ENCODE measurements at regions not wholly inside any gene's neighbourhood (a gene's known extent, or its start where the extent isn't known, plus 50 kb on each side); places are given as distances from the start of the nearest gene placed in this dataset.

DNA sequence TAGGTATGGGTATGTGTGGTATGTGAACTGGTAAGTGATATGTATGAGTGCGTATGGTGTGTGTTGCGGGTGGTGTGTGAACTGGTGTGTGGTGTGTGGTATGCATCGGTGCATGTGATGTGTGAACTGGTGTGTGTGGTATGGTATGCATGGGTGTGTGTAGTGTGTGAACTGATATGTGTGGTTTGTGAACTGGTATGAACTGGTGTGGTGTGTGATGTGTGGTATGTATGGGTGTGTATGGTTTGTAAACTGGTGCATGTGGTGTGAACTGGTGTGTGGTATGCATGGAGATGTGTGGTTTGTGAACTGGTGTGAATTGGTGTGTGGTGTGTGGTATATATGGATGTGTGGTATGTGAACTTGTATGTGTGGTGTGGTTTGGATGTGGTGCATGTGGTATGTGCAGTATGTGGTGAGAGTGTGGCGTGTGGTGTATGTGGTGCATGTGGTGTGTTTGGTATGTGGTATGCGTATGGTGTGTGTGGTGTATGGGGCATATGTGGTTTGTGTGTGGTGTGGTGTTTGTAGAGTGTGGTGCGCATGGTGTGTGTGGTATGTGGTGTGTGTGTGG is 208.9 kb upstream of the TNP1 start:
- no peak for DNase-seq (ENCODE audit: low spot score)

DNA sequence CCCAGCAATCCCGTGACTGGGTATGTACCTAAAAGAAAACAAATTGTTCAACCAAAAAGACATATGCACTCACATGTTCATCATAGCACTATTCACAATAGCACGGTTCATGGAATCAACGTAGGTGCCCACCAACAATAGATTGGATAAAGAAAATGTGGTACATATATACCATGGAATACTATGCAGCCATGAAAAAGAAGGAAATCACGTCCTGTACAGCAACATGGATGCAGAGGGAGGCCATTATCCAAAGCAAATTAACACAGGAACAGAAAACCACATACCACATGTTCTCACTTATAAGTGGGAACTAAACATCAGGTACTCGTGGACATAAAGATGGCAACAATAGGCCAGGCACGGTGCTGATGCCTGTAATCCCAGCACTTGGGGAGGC is 207.9 kb upstream of the TNP1 start:
- DNase-seq (ENCODE audit: low spot score), result no peak

GRCh38 chr2:217066510-217067270 is 206.8 kb upstream of the TNP1 start:
- no peak for DNase-seq (ENCODE audit: low spot score)

GRCh38 chr2:217065695-217066405 is 206.0 kb upstream of the TNP1 start:
- DNase-seq (ENCODE audit: low spot score), result no peak

DNA sequence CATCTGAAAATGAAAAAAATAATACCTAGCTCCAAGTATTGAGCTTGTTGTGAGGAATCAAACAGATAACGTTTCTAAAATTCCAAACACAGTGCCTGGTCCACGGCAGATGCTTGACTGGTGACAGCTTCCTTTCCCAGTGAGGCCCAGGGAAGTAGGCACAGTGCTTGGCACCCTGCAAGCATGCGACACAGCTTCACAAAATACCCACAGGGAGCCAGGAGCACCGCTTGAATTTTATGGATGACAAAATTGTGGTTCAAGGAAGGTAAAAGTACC is 205.1 kb upstream of the TNP1 start:
- DNase-seq (ENCODE audit: low spot score), result no peak

DNA sequence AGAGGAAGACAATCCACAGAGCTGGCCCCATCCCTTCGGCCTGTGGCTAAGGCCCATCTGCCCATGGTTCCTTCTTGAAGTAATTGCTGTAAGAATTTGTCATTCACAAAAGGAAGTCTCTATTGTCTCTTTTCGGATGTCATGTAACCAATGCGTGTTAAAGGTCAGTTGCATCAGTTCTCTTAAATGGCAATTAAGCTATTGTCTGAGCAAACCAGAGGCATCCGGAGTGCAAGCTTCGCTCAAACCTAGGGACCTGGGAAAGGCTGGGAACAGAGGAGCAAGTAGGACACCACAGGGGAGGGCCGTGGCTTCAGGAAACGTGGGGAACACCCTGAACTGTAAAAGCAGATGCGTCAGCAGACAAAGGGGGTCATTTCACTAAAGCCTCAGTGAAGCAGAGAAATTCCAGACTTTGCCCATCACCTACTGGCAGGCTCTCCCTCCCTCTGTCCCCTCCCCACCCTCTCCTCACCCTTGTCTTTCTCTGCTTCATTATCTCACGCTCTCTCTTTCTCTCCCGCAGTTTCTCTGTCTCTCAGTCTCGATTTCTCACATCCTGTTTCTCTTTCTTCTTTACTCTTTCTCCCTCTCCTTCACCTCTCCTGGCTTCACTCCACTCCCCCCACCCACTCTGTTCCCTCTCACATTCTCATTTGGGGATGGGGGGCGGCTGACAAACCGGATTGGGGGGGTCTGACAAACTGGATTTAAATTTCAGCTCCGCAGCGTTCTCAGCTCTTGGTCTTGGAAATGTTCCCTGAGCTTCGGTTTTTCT is 204.6 kb upstream of the TNP1 start:
- no peak for DNase-seq (ENCODE audit: low spot score)

- no peak for DNase-seq (ENCODE audit: low spot score)
Measured at GRCh38 chr2:217063238-217063755, 203.4 kb upstream of the TNP1 start.

- no peak for DNase-seq (ENCODE audit: low spot score)
Measured at GRCh38 chr2:217062768-217063167, 202.9 kb upstream of the TNP1 start.

GRCh38 chr2:217061916-217062505 is 202.1 kb upstream of the TNP1 start:
- no peak for DNase-seq (ENCODE audit: low spot score)

DNA sequence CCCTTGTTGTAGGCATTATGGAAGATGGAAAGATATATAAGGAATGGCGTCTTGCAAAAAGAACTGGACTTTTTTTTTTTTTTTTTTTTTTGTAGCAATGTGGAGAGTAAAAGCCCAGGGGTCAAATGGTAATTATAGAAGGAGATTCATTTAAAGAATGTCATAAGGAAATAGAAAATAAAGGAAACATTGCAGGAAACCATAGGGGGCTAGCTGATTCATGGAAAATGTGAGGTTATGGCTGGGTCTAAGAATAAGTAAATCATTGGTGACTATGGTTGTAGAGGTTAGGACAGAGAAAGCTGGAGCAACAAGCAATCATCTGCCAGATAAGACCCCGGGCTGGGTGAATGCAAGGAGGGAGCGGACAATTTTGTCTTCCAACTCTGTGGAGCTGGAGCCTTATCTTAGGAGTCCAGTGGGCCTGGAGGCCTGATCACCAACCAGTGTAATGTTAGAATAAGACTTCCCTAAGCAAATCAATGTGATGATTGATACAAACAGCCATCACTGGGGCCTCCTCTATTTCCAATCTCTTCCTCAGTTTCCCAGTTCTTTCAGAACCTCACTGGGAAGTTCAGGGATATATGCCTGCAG is 201.2 kb upstream of the TNP1 start:
- DNase-seq (ENCODE audit: low spot score), result no peak

- DNase-seq (ENCODE audit: low spot score), result no peak
Measured at GRCh38 chr2:217060516-217060915, 200.7 kb upstream of the TNP1 start.

- no peak for DNase-seq (ENCODE audit: low spot score)
Measured at GRCh38 chr2:217058791-217059755, 199.2 kb upstream of the TNP1 start.

DNA sequence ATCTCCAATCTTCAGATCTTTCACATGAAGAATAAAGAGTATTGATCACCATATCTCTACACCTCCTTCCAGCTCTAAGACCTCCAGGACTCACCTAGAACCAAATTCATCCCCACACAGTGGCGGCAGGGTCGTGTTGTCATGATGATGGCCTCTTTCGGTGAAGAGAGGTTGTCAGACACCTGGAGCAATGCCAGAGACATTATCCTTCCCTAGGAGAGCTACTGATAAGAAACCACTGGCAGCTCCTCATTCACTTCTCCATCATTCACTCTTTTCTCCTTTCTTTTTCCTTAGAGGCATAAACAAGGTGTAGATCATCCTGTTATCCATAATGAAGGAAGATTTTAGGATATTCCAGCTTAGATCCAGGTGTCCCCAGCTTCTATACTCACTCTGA is 197.9 kb upstream of the TNP1 start:
- DNase-seq (ENCODE audit: low spot score), result no peak

DNA sequence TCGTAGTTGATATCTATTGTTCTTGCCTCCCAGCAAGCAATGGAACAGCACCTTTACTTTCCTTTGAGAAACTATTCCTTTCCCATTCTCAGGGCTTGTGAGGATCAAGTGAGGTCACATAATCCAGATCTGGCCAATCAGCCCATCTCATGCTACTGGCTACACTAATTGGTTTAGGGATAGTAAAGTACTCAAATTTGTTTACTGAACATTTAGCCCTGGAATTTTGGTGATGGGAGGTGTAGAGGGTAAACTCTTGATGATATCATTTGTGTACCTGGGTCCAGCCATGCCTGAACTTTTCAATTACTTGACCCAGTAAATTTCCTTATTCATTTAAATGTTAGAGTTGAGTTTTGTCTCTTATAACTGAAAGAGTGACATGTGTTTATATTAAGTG is 195.8 kb upstream of the TNP1 start:
- DNase-seq (ENCODE audit: low spot score), result peak; percentile 29

DNA sequence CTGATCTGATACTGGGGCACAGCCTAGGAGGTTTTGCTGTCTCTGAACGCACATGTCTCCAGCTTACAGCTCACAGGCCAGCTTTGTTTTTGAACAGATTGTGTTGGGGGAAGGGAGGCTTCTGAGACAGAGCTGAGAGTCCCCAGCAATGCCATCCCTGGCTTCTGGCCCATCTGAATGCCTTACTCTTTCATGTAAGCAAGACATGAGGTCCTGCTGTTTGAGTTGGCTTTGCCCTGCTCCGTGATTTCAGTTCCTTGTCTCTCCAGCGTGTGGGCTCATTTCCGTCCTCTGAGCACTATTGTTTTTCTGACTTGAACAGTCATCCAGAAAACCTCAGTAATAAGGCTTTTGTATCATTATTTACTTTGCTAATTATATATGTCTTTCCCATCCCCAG is 194.9 kb upstream of the TNP1 start:
- no peak for DNase-seq (ENCODE audit: low spot score)

DNA sequence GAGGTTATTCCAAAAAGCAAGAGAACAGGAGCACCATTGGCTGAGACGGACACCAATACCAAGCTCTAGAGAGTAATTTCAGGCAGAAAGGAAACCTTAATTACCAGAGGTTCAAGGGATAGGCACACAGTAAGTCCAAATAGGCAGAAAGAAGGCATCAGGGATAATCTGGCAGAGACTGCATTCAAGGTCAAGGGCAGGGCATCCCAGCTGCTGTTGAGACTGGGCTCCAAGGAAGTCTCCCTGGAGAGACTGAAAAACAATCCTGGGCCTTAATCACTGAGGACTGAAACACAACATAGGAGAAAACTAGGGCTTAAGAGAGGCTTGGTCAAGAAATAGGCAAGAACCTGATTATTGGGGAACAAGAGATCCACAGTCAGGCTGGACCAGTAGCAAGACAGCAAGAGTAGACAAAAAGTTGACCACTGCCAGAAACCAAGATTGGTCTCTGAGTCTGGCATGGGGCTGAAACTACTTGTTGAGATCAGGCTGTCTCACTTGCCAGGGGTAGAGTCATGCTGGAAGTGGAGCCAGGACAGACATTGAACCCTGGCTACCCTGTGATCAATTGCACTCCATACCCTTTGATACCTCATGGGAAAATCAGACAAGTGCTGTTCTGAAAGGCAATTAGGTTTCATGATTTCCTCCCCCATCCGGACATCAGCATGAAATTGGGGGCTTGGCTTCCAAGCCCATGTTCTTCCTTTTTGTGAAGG is 193.2 kb upstream of the TNP1 start:
- DNase-seq (ENCODE audit: low spot score), result no peak

DNA sequence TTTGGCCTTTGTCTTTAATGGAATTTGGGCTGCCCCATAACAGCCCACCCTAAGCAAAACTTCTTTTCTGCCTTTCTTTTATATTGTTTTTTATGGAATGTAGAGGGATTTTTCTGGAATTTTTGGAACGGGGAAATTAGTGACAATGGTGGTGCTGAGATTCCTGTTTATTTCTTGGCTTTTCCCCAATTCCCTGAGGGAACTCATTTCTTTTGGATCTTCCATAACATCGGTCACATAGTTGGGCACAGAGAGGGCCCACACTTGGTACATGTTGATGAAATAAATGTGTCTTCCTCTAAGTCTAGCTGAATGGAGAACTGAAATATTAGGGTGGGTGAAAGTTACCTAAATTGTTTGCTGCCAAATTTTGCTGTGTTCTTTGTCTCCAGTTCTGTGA is 191.6 kb upstream of the TNP1 start:
- no peak for DNase-seq (ENCODE audit: low spot score)

DNA sequence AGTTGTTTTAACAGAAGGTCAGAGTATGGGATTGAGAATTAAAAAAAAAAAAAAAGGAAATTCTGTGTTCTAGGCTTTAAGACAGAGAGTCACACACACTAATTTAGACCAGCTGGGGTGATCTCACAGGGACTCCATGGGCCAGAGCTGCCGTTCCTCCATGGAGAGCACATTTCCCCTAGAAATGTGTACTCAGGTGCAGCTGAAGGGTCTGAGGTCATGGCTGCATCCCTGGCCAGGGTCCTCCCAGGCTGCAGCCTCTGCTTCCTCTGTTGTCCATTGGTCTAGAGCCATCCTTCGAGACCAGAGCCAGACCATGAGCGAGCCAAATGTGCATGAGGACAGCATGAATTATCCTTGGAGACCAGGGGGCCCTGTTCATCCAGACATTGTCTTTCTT is 190.1 kb upstream of the TNP1 start:
- DNase-seq (ENCODE audit: low spot score), result no peak

- no peak for DNase-seq (ENCODE audit: low spot score)
Measured at GRCh38 chr2:217049422-217049821, 189.6 kb upstream of the TNP1 start.

DNA sequence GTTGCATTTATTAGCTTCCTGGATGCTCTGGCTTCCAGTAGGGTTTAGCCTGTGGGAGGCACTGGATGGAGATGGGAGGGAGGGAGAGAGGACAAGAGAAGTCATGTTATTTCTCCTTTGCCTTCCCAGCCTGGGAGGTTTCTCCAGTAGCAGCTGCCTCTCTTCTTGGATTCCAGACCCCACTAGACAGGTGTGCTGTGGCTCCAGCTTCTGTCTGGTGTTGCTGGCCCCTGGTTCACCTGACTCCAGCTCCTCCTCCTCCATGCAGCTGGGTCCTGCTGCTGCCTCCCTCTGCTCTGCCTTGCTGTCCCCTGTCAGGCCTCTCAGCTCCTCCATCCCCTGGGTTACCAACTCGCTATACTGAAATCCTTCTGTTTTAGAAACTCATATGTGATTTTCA is 188.9 kb upstream of the TNP1 start:
- peak; percentile 12 for DNase-seq (ENCODE audit: low spot score)
